Cardiac muscle cell (in vitro differentiated cells and primary cell): ENCODE measurements at regions not wholly inside any gene's neighbourhood (a gene's known extent, or its start where the extent isn't known, plus 50 kb on each side); places are given as distances from the start of the nearest gene placed in this dataset.

Experiments used
- DNase-seq, 2 donors: peaks; one replicate each; pipeline versions ENCODE4 v3.0.0 to v3.0.0-alpha.2; 2010 to 2017; ENCODE audit warnings: low read depth in 1 of 2, low spot score in 1 of 2
- H3K27ac ChIP-seq: fragments of 200-600 bp; sonication (generic); 2 replicates; pipeline ENCODE4 v1.5.1; 2016
- H3K27me3 ChIP-seq: fragments of 200-600 bp; sonication (generic); 2 replicates; pipeline ENCODE4 v1.6.0; 2016; ENCODE audit warnings: control low read depth
- H3K36me3 ChIP-seq: fragments of 200-600 bp; sonication (generic); 2 replicates; pipeline ENCODE4 v1.5.1; 2016; ENCODE audit warnings: control low read depth
- H3K4me1 ChIP-seq: fragments of 200-600 bp; sonication (generic); 2 replicates; pipeline ENCODE4 v1.8.1; 2017; ENCODE audit warnings: low read depth, mild to moderate bottlenecking, mixed run types
- H3K4me3 ChIP-seq: fragments of 200-600 bp; sonication (generic); 2 replicates; pipeline ENCODE4 v1.5.1; 2016; ENCODE audit warnings: mild to moderate bottlenecking
- H3K9me3 ChIP-seq: fragments of 200-600 bp; sonication (generic); 2 replicates; pipeline ENCODE4 v1.5.1; 2017; ENCODE audit warnings: low read depth, mild to moderate bottlenecking, control low read depth
- CTCF ChIP-seq: IDR thresholded peaks from 2 replicates; pipeline ENCODE4 v1.5.1; 2012; ENCODE audit warnings: low read depth, mild to moderate bottlenecking, low read length

GRCh38 chr4:135225551-135225950, 1024.0 kb upstream of the PABPC4L start:
- no peaks in the 10 kb centered on the region for H3K4me1 ChIP-seq
- H3K27ac ChIP-seq = no peak overlapping the region
- DNase-seq = no peak
- TF ChIP-seq CTCF = no peak
- no peak overlapping the region for H3K4me3 ChIP-seq
- no peaks in the 10 kb centered on the region for H3K27me3 ChIP-seq
- no peaks in the 10 kb centered on the region for H3K36me3 ChIP-seq
- H3K9me3 ChIP-seq = no peaks in the 10 kb centered on the region

- H3K9me3 ChIP-seq = no peaks in the 10 kb centered on the region
Observed at GRCh38 chr4:135210341-135210740, 1008.8 kb upstream of the PABPC4L start.

GRCh38 chr4:135207531-135207930, 1005.9 kb upstream of the PABPC4L start:
- Histone ChIP-seq H3K9me3 (no peaks in the 10 kb centered on the region), H3K4me1 (no peaks in the 10 kb centered on the region), H3K36me3 (no peaks in the 10 kb centered on the region), H3K27me3 (no peaks in the 10 kb centered on the region), H3K4me3 (no peak overlapping the region), H3K27ac (no peak overlapping the region)
- no peak for DNase-seq
- no peak for TF ChIP-seq CTCF

More at GRCh38 chr4:135210341-135210740, 1008.8 kb upstream of the PABPC4L start:
- no peak for DNase-seq
- no peak overlapping the region for H3K4me3 ChIP-seq
- H3K27ac ChIP-seq = no peak overlapping the region
- no peaks in the 10 kb centered on the region for H3K36me3 ChIP-seq
- no peaks in the 10 kb centered on the region for H3K4me1 ChIP-seq
- no peaks in the 10 kb centered on the region for H3K27me3 ChIP-seq
- no peak for TF ChIP-seq CTCF

GRCh38 chr4:135204311-135204710, 1002.7 kb upstream of the PABPC4L start:
- Histone ChIP-seq H3K9me3 (no peaks in the 10 kb centered on the region), H3K4me3 (no peak overlapping the region), H3K27ac (no peak overlapping the region), H3K36me3 (no peaks in the 10 kb centered on the region), H3K4me1 (no peaks in the 10 kb centered on the region), H3K27me3 (no peaks in the 10 kb centered on the region)
- DNase-seq = no peak
- TF ChIP-seq CTCF = no peak

- no peak for TF ChIP-seq CTCF
- H3K4me3 ChIP-seq = no peak overlapping the region
- H3K9me3 ChIP-seq = no peaks in the 10 kb centered on the region
- no peaks in the 10 kb centered on the region for H3K36me3 ChIP-seq
- DNase-seq = no peak
- H3K27ac ChIP-seq = no peak overlapping the region
- H3K4me1 ChIP-seq = no peaks in the 10 kb centered on the region
- H3K27me3 ChIP-seq = no peaks in the 10 kb centered on the region
Observed at GRCh38 chr4:135201081-135201480, 999.5 kb upstream of the PABPC4L start.

- Histone ChIP-seq H3K36me3 (no peaks in the 10 kb centered on the region), H3K27me3 (no peaks in the 10 kb centered on the region), H3K4me1 (no peaks in the 10 kb centered on the region), H3K4me3 (no peak overlapping the region), H3K27ac (no peak overlapping the region), H3K9me3 (no peaks in the 10 kb centered on the region)
- no peak for DNase-seq
- no peak for TF ChIP-seq CTCF
Observed at GRCh38 chr4:135197641-135198040, 996.1 kb upstream of the PABPC4L start.
